HL-60 (cell line): ENCODE measurements at regions not wholly inside any gene's neighbourhood (a gene's known extent, or its start where the extent isn't known, plus 50 kb on each side); places are given as distances from the start of the nearest gene placed in this dataset.

Source experiments
- CTCF ChIP-seq: IDR thresholded peaks from one replicate; pipeline ENCODE4 v1.5.1; 2011; ENCODE audit warnings: low read length, control low read depth, inconsistent platforms; ENCODE audit not compliant: insufficient read depth
- SPI1 ChIP-seq: IDR thresholded peaks from 2 replicates; pipeline ENCODE4 v1.6.1; 2012; ENCODE audit warnings: low read depth, mild to moderate bottlenecking, borderline replicate concordance

- TF ChIP-seq CTCF (no peak), SPI1 (no peak)
These were observed 63.3 kb upstream of the TMC1 start for GRCh38 chr9:72458153-72458552.
